ENCODE measurements at regions not wholly inside any gene's neighbourhood (a gene's known extent, or its start where the extent isn't known, plus 50 kb on each side); places are given as distances from the start of the nearest gene placed in this dataset.

DNA sequence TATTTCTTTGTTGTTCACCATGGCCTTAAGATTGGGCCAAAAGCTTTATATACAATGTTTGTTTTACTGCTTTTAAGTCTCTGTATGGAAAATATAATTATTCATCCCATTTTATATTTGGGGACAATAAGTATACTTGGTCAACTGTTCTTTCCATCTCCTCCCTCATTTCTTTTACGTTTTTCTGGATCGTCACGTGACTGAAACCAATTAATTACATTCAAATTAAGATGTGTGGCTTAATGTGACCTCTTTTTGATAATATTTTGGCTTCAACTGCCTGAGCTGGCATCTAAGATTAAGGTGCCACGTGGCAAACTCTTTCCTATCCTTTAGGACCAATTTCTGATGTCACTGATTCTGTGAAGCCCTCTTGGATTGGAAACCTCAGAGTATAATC, 250.1 kb upstream of the SGCD start:
- TF ChIP-seq, protein P1, sequence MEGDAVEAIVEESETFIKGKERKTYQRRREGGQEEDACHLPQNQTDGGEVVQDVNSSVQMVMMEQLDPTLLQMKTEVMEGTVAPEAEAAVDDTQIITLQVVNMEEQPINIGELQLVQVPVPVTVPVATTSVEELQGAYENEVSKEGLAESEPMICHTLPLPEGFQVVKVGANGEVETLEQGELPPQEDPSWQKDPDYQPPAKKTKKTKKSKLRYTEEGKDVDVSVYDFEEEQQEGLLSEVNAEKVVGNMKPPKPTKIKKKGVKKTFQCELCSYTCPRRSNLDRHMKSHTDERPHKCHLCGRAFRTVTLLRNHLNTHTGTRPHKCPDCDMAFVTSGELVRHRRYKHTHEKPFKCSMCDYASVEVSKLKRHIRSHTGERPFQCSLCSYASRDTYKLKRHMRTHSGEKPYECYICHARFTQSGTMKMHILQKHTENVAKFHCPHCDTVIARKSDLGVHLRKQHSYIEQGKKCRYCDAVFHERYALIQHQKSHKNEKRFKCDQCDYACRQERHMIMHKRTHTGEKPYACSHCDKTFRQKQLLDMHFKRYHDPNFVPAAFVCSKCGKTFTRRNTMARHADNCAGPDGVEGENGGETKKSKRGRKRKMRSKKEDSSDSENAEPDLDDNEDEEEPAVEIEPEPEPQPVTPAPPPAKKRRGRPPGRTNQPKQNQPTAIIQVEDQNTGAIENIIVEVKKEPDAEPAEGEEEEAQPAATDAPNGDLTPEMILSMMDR (IDR thresholded peaks at IDR 0.05; ENCODE audit: extremely low read depth in 1 of 2, insufficient read depth in 1 of 2, low read depth in 1 of 2, low read length in 2 of 2) = no peak
- no peak for TF ChIP-seq EZH2 (IDR thresholded peaks at IDR 0.05; ENCODE audit: borderline replicate concordance, low read depth, low read length, severe bottlenecking)
- no peak overlapping the region for H3K4me2 ChIP-seq (ENCODE audit: insufficient read depth, low read length)
- dilution Hi-C loops (cut with MboI; ENCODE audit: extremely low pct_ligation_motif_present, low sequenced_read_pairs) = no loop called here
- intact Hi-C loops (cut with micrococcal nuclease) = no loop called here
- H3K9me3 ChIP-seq (replicated peaks; ENCODE audit: control insufficient read depth, insufficient read depth, low read length) = peaks cover 4% of the 10 kb centered on the region
- no peak overlapping the region for H2AFZ ChIP-seq (ENCODE audit: low read depth, low read length)
- H3K79me2 ChIP-seq (ENCODE audit: control insufficient read depth, insufficient read depth, low read length) = no peaks in the 10 kb centered on the region
- no peak overlapping the region for H3K9ac ChIP-seq (replicated peaks; ENCODE audit: extremely low read depth, insufficient read depth, low read length)
- POLR2A ChIA-PET = no interaction called here
- FAIRE-seq = no peak
- no peaks in the 10 kb centered on the region for H3K9me1 ChIP-seq (replicated peaks; ENCODE audit: control insufficient read depth, extremely low read depth, insufficient read depth, low read length)
- no peaks in the 10 kb centered on the region for H4K20me1 ChIP-seq (replicated peaks; ENCODE audit: control insufficient read depth, extremely low read depth, insufficient read depth, low read length)
- no peak overlapping the region for H3K4me3 ChIP-seq (replicated peaks in 1 of 3; ENCODE audit: insufficient read depth in 1 of 3, low read depth in 1 of 3, low read length in 3 of 3)
- no peak overlapping the region for H3K27ac ChIP-seq (ENCODE audit: insufficient read depth, low read depth, low read length)
- DNase-seq (ENCODE audit: low read depth, low spot score) = no peak
- H3K4me1 ChIP-seq (ENCODE audit: control insufficient read depth, extremely low read depth, insufficient read depth, low read length) = no peaks in the 10 kb centered on the region
- CTCF ChIA-PET = no interaction called here
- no peaks in the 10 kb centered on the region for H3K36me3 ChIP-seq (ENCODE audit: control insufficient read depth in 2 of 2, extremely low read depth in 1 of 2, insufficient read depth in 2 of 2, low read length in 2 of 2)
- no peaks in the 10 kb centered on the region for H3K27me3 ChIP-seq (ENCODE audit: control insufficient read depth in 2 of 2, insufficient read depth in 2 of 2, low read length in 2 of 2)
- no TSS peak for BruUV-seq (replicated peaks)

DNA sequence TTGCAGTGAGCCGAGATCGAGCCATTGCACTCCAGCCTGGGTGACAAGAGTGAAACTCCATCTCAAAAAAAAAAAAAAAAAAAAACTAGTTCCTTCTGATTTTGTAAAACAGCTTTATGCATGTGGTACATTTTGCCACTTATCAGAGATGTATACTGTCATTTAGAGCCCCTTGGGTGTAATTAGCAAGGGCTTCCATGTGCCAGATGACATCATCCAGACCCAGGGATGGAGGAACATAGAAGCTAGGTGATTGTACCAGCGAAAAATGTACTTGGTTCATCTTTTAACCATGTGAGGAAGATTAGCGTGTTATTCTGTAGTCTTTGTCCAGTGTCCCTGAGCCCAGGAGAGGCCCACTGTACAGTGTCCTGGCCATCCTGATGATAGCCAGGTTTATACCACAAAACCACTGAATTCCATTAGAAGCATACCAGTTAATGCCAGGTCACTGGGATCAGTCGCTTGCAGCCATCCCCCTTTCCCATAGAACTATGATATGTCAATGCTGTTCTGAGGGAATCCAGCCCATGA, 239.3 kb upstream of the SGCD start:
- intact Hi-C loops (cut with micrococcal nuclease) = no loop called here
- Histone ChIP-seq H3K27me3 (ENCODE audit: control insufficient read depth in 2 of 2, insufficient read depth in 2 of 2, low read length in 2 of 2) (no peaks in the 10 kb centered on the region), H3K4me2 (ENCODE audit: insufficient read depth, low read length) (no peak overlapping the region), H3K4me3 (replicated peaks in 1 of 3; ENCODE audit: insufficient read depth in 1 of 3, low read depth in 1 of 3, low read length in 3 of 3) (no peak overlapping the region), H4K20me1 (replicated peaks; ENCODE audit: control insufficient read depth, extremely low read depth, insufficient read depth, low read length) (no peaks in the 10 kb centered on the region), H3K4me1 (ENCODE audit: control insufficient read depth, extremely low read depth, insufficient read depth, low read length) (no peaks in the 10 kb centered on the region), H3K9me3 (replicated peaks; ENCODE audit: control insufficient read depth, insufficient read depth, low read length) (peaks cover 2% of the 10 kb centered on the region), H3K79me2 (ENCODE audit: control insufficient read depth, insufficient read depth, low read length) (no peaks in the 10 kb centered on the region), H3K27ac (ENCODE audit: insufficient read depth, low read depth, low read length) (no peak overlapping the region), H2AFZ (ENCODE audit: low read depth, low read length) (no peak overlapping the region), H3K9me1 (replicated peaks; ENCODE audit: control insufficient read depth, extremely low read depth, insufficient read depth, low read length) (no peaks in the 10 kb centered on the region), H3K9ac (replicated peaks; ENCODE audit: extremely low read depth, insufficient read depth, low read length) (no peak overlapping the region), H3K36me3 (ENCODE audit: control insufficient read depth in 2 of 2, extremely low read depth in 1 of 2, insufficient read depth in 2 of 2, low read length in 2 of 2) (no peaks in the 10 kb centered on the region)
- dilution Hi-C loops (cut with MboI; ENCODE audit: extremely low pct_ligation_motif_present, low sequenced_read_pairs) = no loop called here
- no TSS peak for BruUV-seq (replicated peaks)
- CTCF ChIA-PET = no interaction called here
- DNase-seq (ENCODE audit: low read depth, low spot score) = no peak
- POLR2A ChIA-PET = no interaction called here
- no peak for FAIRE-seq
- no peak for TF ChIP-seq MYC (IDR thresholded peaks at IDR 0.05; ENCODE audit: low read depth, low read length)
- TF ChIP-seq POLR2A (IDR thresholded peaks at IDR 0.05; ENCODE audit: low read depth, low read length) = no peak
- TF ChIP-seq POLR2AphosphoS5 (IDR thresholded peaks at IDR 0.05; ENCODE audit: insufficient read depth, low read depth, low read length) = no peak
- TF ChIP-seq GATA2 (IDR thresholded peaks at IDR 0.05; ENCODE audit: insufficient read depth, insufficient read length, low read depth, low read length) = no peak
- TF ChIP-seq, protein P2, sequence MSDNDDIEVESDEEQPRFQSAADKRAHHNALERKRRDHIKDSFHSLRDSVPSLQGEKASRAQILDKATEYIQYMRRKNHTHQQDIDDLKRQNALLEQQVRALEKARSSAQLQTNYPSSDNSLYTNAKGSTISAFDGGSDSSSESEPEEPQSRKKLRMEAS (IDR thresholded peaks at IDR 0.05; ENCODE audit: insufficient read depth, insufficient read length) = no peak
- TF ChIP-seq JUN (IDR thresholded peaks at IDR 0.05; ENCODE audit: borderline replicate concordance, insufficient read depth, insufficient read length, low read depth) = no peak
- TF ChIP-seq, protein P1 (IDR thresholded peaks at IDR 0.05; ENCODE audit: extremely low read depth in 1 of 2, insufficient read depth in 1 of 2, low read depth in 1 of 2, low read length in 2 of 2) = no peak
- TF ChIP-seq FOS (IDR thresholded peaks at IDR 0.05; ENCODE audit: borderline replicate concordance, insufficient read depth, low read length) = no peak

Measured in endothelial cell of umbilical vein (primary cell).